ENCODE measurements at regions not wholly inside any gene's neighbourhood (a gene's known extent, or its start where the extent isn't known, plus 50 kb on each side); places are given as distances from the start of the nearest gene placed in this dataset.

DNA sequence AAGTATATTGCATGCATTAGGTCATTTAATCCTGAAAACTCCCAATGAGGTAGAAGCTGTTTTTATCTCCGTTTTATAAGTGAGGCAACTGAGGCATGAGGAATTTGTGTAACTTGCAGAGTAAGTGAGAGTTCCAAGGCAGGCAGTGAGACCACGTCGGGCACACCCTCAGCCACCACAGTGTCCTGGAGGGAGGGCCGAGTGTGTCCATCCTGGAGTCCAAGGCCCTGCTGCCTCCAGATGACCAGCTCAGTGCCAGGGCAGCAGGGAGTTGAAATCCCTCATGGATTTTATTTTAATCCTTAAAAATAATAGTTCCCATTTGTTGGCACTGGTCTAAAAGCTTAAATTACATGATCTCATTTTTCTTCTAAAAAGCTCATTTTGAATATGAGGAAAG lies 104.6 kb upstream of the SMIM23 start:
- no peak for DNase-seq (ENCODE audit: low read depth in 2 of 2)

DNA sequence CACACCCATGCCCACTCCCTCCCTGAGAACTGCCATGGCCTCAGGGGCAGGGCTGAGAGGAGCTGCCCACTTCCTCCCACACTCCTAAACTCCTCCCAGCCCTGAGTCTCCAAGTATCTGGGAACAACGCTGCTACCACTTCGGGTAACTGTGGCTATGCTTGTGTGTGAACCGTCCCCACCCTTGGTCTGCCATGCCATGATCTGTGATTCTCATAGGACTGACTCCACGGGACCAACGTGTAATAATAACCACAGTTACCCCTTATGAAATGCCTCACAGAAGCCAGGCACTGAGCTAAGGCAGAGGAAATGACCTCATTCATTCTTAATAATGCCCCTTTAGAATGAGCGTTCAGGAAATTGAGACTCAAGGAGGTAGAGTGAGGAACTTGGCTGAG lies 103.9 kb upstream of the SMIM23 start:
- peak in 1 of 2 donors; percentile 16 for DNase-seq (ENCODE audit: low read depth in 2 of 2)

DNA sequence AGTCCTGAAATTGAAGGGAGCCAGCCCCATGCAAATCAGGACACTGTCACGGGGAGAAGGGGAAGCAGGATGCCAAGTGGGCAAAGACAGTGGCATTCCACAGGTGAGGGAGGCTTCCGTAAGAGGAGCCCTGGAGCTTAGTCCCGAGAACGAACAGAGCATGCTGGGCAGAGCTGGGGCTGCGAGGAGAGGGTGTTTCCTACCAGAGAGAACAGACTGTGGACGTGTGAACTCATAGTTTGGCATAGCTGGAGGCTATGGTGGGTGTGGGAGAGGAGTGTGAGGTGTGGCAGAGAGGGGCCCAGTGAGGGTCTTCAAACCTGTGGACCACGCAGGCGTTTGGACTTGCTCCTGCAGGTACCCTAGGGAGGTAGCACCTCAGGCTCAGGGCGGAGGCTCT lies 102.8 kb upstream of the SMIM23 start:
- DNase-seq (ENCODE audit: low read depth in 2 of 2): no peak

DNA sequence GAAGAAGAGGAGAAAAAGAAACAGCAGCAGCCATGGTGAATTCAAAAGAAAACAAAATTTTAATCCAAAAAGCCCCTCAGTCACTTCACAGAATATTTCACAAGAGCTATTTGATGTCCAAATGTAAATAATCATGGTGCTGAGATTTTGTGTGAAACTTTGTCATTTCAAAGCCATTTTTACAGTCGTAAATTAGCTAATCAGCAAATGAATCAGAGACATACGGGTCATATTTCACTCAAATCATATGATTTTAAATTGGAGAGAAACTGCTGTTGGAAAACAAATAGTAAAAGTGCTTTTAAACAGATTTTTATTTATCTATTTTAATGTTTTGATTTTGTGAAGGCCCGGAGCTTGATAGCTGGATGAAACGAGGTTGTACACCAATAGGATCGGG lies 101.4 kb upstream of the SMIM23 start:
- no peak for DNase-seq (ENCODE audit: low read depth in 2 of 2)

DNA sequence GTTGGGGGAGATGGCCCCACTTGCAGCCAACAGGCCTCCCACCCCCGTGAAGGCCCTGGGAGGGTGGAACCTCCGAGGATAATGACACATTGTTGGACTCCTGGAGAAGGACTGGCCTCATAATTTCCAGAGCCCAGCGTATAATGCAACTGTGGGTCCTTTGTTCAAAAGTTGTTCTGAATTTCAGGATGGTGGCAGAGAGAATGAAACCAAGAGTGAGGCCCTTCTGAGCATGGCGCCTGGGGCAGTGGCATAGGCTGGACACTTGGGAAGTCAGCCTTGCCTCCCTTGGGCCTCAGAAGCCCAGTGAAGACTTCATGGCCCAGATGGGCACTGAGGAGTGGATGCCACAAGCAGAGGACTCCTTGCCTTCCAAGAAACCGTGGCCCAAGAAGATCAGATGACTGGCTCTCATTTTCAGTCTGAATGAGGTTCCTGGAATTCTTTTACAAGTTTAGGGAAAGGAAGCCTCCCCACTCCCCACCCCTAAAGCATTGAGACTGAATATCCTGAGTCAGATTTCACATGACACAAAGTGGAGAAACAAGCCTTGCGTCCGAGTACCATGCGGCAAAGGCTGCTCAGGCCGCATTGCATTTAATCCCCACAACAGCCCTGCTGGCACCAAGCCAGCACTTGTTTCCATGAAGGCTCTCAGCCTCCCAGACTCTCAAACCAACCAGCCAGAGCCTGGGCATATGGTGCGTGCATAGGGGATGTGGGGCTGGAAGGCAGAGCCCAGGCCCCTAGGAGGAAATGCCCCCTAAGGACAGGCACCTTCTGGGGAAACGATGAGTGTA lies 96.7 kb upstream of the SMIM23 start:
- DNase-seq (ENCODE audit: low read depth in 2 of 2): no peak

DNA sequence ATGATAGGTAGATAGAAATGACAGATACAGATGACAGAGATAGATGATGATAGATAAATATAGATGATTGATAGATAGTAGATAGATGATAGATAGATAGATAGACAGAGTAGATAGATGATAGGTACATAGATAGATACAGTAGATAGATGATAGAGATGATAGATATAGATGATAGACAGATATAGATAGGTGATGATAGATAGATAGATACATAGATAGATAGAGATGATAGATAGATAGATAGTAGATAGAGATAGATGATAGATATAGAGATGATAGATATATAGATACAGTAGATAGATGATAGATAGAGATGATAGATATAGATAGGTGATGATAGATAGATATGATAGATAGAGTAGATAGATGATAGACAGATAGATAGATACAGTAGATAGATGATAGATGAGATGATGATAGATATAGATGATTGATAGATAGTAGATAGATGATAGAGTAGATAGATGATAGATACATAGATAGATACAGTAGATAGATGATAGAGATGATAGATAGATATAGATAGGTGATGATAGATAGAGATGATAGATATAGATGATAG lies 95.7 kb upstream of the SMIM23 start:
- no peak for DNase-seq (ENCODE audit: low read depth in 2 of 2)

DNA sequence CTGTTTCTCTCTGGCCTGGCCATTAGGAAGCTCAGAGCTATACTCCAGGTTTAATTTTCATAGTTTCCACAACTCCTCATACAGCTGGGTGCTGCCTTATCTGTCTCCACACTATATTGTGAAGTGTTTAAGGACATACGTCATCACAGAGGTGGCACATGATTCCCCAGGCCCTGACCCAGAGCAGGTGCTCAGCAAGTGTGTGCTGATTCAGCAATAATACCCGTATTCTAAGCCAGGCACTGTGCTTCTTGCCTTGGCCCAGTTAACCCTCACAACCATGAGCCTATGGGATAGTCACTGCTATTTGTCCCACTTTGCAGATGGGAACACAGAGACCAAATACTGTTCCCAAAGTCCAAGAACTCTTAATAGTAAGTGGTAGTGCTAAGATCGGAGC lies 93.5 kb upstream of the SMIM23 start:
- no peak for DNase-seq (ENCODE audit: low read depth in 2 of 2)

DNA sequence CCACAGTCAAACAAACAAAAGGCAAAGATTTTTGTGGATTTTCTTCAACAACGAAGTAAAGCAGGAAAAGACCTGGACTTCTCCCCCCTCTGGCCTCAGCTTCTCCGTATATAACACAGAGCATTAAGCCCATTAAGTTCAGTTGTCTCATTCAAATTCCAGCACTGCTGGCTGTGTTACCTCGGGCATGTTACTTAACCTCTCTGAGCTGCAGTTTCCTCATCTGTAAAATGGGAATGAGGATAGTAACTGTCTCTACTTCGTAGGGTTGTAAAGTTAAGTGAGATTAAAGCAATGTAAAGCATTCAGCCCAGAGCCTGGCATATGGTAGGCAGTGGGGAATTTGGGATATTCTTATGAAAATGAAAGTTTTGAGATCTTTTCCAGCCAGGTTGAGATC lies 92.7 kb upstream of the SMIM23 start:
- DNase-seq (ENCODE audit: low read depth in 2 of 2): no peak

DNA sequence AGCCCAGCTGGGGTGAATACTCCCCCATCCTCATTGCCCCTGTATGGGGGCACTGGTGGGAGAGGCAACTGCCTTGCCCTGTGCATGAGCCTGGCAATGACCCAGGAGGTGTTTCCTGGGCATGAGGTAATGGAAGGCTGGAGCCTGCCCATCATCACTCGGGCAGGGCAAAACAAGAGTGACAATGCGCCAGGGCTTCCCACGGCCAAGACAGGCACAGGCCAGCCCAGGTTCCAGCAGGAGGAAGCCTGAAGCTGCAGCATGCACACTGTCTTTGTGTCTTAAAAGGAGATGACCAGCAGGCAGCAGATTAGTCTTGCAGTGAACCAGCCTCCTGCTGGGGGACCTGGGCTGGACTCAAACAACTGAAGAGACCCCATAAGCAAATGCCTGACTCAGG lies 92.2 kb upstream of the SMIM23 start:
- DNase-seq (ENCODE audit: low read depth in 2 of 2): no peak

DNA sequence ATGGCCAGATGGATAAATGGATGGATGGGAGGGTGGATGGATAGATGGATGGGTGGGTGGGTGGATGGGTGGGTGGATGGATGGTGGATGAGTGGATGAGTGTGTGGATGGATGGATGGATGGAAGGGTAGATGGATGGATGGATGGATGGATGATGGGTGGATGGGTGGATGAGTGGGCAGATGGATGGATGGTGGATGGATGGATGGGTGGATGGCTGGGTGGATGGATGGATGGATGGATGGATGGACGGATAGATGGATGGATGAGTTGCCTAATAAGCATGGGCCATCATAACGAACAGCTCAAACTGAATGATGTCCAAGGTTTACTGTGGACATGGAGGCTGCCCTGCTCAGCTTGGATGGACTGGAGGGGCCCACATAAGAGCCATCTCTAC lies 89.8 kb upstream of the SMIM23 start:
- DNase-seq (ENCODE audit: low read depth in 2 of 2): no peak

DNA sequence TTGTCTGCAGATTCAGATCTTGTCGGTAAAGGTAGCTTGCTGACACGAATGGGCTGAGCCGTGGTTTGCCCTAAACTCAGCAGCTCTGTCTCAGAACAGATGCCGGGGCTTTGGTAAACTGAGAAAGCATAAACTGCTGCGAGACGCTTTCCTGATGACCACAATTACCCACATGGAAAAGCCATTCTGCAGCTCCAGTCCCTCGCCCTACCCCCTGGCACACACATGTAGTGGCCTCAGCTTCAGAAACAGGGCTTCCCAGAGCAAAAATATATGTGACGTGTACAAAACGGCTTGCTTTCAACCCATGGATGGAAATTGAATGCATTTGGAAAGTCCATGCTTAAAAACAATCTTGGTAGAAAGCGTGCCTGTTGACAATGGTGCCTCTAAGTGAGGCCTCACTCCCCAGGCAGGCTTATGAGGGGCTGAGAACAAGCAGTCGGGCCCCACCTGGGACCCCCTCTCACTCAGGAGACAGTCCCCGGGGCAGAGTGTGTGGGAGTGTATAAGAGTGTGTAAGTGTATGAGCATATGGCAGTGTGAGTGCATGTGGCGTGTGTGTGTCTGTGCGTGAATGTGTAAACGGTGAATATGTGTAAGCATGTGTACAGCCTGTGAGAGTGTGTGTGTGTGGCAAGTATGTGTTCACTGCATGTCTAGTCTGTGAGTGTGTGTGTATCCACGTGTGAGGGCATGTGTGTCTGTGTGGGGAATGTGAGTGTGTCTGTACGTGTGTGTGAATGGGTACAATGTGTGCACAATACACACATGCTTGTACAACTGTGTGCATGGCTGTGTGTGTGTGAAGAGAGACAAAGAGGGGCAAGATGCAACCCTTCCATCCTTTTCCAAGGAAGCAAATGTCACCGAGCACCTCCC lies 88.2 kb upstream of the SMIM23 start:
- no peak for DNase-seq (ENCODE audit: low read depth in 2 of 2)

DNA sequence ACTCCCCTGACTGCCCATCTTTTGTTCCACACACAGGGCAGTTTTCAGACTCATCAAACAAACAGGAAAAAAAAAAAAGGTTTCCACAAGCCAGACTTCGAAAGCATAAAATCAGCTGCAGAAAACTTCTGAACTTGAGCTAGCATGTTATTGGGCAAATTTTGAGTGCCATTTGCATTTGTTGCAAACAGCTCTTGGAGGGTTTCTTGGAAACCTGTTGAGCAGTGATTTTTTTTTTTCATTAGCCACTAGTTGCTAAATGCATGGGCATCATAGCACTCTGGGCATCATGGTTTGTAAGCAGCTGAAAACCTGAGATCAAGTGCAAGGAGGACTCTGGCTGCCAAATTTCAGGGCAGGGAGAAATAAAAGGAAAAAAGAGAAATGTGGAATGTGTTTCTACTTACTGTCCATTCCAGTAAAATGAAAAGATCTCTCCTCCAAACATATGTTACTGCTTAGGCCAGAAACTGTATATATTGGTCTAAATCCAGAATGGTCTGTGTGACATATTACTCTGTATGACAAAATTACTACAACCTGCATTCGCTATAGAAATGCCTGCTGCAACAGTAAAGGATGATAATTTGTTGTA lies 85.2 kb upstream of the SMIM23 start:
- DNase-seq (ENCODE audit: low read depth in 2 of 2): no peak

DNA sequence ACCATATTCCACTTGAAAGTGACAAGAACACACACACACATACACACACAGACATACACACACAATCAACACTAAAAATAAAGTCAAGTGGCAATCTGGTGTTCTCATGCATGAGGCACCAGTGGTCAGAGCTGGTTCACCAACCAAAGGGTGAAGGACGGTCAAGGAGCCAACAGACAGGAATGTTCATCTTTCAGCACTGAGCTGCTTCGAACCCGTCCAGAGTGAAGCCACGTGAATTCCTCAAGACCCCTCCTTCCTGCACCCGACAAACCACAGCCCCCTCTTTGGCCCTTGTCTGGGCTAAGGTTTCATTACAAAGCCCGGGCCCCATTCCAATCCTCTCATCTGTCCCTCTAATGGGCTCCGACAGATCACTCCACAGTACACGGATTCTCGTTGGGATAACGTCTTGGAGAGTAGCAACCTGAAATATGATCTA lies 84.5 kb upstream of the SMIM23 start:
- no peak for DNase-seq (ENCODE audit: low read depth in 2 of 2)

DNA sequence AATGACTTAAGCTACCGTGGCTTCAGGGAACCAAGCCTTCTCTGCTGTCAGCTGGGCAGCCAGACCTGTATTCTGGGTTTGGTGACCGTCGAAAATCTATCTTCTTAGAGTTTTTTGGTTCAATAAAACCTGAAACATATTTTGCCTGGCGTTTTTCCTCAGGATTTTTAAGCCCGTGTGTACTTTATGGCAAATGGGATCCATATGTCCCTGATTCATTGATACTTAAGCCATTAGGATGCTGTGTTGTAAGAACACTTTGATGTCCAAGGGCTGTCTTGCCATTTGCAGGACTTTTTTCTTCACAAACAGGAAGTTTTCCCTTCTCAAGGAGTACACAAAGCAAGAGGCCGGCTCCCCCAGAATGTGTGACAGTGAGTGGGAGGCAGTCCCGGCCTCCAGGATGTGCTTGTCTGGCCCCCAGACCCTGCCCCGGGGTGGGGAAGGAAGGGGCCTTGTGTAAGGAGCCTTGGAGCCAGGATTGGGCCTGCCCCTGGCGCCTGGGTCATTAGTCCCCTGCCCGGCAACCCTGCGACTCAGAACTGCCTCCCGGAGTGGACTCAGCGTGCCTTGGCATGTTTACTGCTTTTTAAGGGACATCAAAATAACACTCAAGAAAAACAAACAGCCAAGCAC lies 83.4 kb upstream of the SMIM23 start:
- no peak for DNase-seq (ENCODE audit: low read depth in 2 of 2)

DNA sequence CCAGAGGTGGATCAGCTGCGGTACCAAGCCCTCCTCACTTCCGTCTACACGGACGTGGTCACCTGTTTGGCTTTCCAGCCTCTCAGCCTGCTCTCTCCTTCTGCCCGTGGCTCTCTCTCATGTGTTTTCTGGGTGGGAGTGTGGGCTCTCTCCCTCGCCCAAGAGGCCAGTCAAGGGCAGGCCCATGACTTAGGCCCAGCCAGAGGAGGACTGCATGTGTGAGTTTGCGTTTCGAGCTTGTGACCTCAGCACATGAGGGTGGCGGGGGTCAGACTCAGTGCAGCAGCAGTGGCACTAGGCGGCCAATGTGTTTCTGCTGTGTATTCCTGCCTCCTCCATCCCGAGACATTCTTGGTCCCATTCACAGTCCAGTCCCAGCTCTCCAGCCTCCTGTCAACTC lies 82.5 kb upstream of the SMIM23 start:
- no peak for DNase-seq (ENCODE audit: low read depth in 2 of 2)

DNA sequence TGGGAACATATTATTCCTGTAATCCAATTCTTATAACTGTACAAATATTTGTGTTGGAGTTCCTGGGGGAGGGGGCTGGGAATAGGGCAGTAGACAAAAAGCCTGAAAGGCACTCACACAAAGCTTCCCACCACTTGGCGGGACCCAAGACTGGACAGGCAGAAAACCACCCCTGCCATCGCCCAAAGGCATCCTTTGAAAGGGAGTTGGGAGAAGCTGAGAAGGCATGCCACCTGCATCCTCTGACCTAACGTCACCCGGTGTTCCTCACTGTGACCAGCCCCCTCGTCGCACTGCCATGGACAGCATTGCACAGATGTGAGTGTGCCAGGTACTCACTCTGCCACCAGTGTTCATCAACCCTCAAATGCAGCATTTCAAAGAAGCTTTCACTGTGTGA lies 80.6 kb upstream of the SMIM23 start:
- no peak for DNase-seq (ENCODE audit: low read depth in 2 of 2)

DNA sequence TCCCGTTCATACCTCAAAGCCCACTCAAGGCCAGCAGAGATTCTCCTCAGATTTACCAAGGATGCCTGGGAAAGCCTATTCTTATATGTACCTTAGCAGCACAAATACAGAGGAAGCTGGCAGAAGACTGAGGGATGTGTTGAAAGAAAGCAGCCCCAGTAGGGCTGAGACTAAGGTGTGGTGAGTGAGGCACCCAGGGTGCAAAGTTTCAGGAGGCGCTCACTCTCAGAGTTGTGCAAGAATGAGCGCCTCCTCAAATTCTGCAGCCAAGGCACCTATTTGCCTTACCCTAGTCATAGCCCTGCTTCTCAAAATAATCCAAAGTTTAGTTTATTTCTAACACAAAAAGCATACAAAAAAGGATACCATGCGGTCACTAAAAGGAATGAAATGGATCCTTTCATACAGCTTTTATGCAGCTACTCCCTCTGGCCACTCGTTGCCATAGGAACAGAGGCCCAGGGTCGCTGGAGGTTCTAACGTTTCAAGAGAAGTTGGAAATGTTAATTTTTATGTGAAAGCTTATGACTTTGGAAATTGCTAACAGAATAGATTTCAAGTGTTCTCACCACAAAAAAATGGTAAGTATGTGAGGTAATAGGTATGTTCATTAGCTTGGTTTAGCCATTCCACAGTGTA lies 79.7 kb upstream of the SMIM23 start:
- DNase-seq (ENCODE audit: low read depth in 2 of 2): no peak

DNA sequence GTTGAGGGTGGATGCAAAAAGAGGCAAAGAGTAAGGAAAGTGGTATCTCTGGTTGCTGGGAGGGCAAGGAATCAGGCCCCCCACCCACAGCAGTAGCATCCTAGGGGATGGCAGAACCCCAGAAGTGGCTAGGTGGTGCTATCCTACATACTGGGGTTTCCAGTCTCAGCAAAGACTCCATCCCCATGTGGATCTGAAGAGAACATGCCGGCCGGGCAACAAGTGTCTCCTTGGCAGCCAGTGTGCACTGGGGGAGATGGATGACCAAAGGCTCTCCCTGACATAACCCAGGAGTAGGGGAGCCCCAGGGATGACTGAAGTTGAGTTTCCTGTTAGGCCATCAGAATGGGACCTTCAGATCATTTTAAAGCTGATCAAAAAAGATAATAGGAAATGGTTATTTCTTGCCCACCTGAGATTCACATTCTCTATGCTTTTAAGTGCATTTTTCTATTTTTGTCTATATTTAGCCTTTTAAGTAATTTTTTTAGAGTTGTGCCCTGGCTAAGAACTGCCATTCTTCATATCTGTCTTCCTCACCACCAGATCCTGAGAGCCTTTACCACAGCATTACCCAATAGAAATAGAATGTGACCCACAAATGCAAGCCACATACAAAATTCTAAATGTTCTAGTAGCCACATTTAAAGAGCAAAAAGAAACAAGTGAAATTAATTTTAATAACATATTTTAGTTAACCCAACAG lies 78.7 kb upstream of the SMIM23 start:
- DNase-seq (ENCODE audit: low read depth in 2 of 2): no peak

DNA sequence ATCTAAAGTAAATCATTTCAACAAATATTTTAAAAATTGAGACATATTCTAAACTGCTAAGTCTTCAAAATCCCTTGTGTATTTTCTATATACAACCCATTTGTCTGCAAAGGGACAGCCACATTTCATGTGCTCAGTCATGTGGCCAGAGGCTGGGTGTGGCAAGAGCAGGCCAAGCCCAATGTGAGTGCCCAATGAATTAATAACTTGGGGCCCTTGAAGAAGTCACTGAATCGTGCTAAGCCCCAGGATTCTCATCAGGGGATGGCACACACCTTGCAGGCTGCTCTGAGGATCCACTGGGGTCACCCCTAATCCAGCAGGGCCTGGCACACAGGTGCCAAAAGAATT lies 78.2 kb upstream of the SMIM23 start:
- DNase-seq (ENCODE audit: low read depth in 2 of 2): no peak

DNA sequence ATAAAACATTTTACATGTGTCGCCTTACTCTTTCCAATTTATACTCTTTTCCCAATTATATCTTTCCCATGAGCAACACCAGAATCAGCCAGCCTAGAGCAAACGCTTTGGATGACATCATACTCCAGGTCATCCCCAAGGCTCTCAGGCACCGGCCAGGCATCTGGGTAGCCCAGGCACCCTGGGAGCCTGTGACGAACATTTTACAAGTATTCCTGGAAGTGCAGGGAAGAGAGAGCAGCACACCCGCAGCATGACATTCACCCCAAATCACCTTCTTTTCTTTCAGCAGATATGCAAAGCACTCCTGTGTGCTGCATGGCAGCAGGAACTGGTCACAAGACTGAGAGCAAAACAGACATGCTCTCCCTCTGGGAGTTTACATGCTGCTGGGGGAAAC lies 75.7 kb upstream of the SMIM23 start:
- no peak for DNase-seq (ENCODE audit: low read depth in 2 of 2)
